GM18861 (cell line): ENCODE measurements at regions not wholly inside any gene's neighbourhood (a gene's known extent, or its start where the extent isn't known, plus 50 kb on each side); places are given as distances from the start of the nearest gene placed in this dataset.

Experiments used
- ATAC-seq: cut with Tn5 transposase; IDR thresholded peaks from one replicate; pipeline ENCODE4 v1.9.1; 2021; ENCODE audit not compliant: unreplicated experiment

GRCh38 chr14:101043891-101044290, 140.4 kb upstream of the RTL1 start:
- no peak for ATAC-seq

GRCh38 chr14:101044741-101045140, 141.2 kb upstream of the RTL1 start:
- ATAC-seq: no peak

- no peak for ATAC-seq
Observed at GRCh38 chr14:101045511-101045910, 142.0 kb upstream of the RTL1 start.

- ATAC-seq: no peak
Observed at GRCh38 chr14:101046071-101046470, 142.5 kb upstream of the RTL1 start.

- ATAC-seq: no peak
Observed at GRCh38 chr14:101047326-101047725, 143.8 kb upstream of the RTL1 start.

- ATAC-seq: no peak
Observed at GRCh38 chr14:101048766-101049165, 145.2 kb upstream of the RTL1 start.

GRCh38 chr14:101049511-101049910, 146.0 kb upstream of the RTL1 start:
- no peak for ATAC-seq

- no peak for ATAC-seq
Observed at GRCh38 chr14:101049942-101050341, 146.4 kb upstream of the RTL1 start.

- ATAC-seq: no peak
Observed at GRCh38 chr14:101050901-101051490, 147.5 kb upstream of the RTL1 start.

- no peak for ATAC-seq
Observed at GRCh38 chr14:101054671-101055070, 151.1 kb upstream of the RTL1 start.

GRCh38 chr14:101055106-101055662, 151.7 kb upstream of the RTL1 start:
- ATAC-seq: no peak

GRCh38 chr14:101055776-101056374, 152.4 kb upstream of the RTL1 start:
- no peak for ATAC-seq

- ATAC-seq: no peak
Observed at GRCh38 chr14:101056446-101056845, 152.9 kb upstream of the RTL1 start.

GRCh38 chr14:101057394-101057793, 153.9 kb upstream of the RTL1 start:
- ATAC-seq: no peak

GRCh38 chr14:101058571-101058970, 155.0 kb upstream of the RTL1 start:
- no peak for ATAC-seq

GRCh38 chr14:101060171-101060601, 156.7 kb upstream of the RTL1 start:
- no peak for ATAC-seq

- ATAC-seq: no peak
Observed at GRCh38 chr14:101061411-101062064, 158.0 kb upstream of the RTL1 start.

- no peak for ATAC-seq
Observed at GRCh38 chr14:101062065-101062450, 158.5 kb upstream of the RTL1 start.

GRCh38 chr14:101062601-101063000, 159.1 kb upstream of the RTL1 start:
- no peak for ATAC-seq

- no peak for ATAC-seq
Observed at GRCh38 chr14:101063121-101063520, 159.6 kb upstream of the RTL1 start.

- ATAC-seq: no peak
Observed at GRCh38 chr14:101064121-101064661, 160.7 kb upstream of the RTL1 start.

GRCh38 chr14:101064718-101065117, 161.2 kb upstream of the RTL1 start:
- no peak for ATAC-seq
